Activated CD4-positive, alpha-beta T cell treated with anti-CD3 and anti-CD28 coated beads, Interleukin-2, amount 50 U/mL, for 1 hour (primary cell): ENCODE measurements at regions not wholly inside any gene's neighbourhood (a gene's known extent, or its start where the extent isn't known, plus 50 kb on each side); places are given as distances from the start of the nearest gene placed in this dataset.

Experiments
- DNase-seq: peaks from one replicate; pipeline ENCODE4 v3.0.0-alpha.2; 2020

- no peak for DNase-seq
Observed at GRCh38 chr3:24853685-24854490, 359.2 kb upstream of the THRB start.

DNA sequence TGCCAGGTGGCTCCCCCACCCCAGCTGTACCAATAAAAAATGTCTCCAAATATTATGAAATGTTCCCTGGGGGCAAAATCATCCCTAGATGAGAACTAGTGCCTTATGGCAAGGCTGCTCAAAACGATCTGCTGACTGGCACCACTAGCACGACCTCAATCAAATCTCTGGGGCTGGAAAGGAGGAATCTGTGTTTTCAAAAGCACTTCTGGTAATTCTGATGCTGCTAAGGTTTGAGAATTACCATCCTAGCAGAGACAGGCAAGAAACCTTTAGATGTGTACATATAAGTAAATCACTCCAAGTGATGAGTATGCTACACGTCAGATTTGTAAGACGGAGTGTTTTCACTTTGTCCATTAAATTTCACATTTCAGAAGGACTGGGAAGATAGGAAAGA lies 360.1 kb upstream of the THRB start:
- DNase-seq, result no peak

DNA sequence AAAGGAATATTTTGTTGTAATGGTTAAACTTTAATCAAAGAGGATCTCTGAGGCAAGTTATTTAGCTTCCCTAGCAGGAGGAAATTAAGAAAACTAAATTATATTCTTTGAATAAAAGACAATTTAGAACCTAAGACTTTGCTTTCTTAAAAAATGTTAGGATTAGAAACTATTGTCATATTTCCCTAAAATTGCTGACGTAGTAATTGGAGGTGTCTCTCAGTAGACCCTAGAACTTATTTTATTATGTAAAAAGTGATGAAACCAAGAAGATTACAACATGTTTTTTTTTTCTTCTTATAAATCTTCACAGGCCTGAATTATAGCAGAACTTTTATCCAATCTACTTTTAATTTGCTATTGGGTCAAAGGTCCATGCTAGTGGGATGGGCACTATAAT lies 363.3 kb upstream of the THRB start:
- DNase-seq, result no peak

- DNase-seq, result no peak
Observed at GRCh38 chr3:24863215-24863614, 368.6 kb upstream of the THRB start.

- no peak for DNase-seq
Observed at GRCh38 chr3:24867783-24868182, 373.1 kb upstream of the THRB start.

- no peak for DNase-seq
Observed at GRCh38 chr3:24881239-24881638, 386.6 kb upstream of the THRB start.

- no peak for DNase-seq
Observed at GRCh38 chr3:24886501-24886900, 391.9 kb upstream of the THRB start.

GRCh38 chr3:24890012-24890411 lies 395.4 kb upstream of the THRB start:
- no peak for DNase-seq

- DNase-seq, result no peak
Observed at GRCh38 chr3:24899373-24899772, 404.7 kb upstream of the THRB start.

DNA sequence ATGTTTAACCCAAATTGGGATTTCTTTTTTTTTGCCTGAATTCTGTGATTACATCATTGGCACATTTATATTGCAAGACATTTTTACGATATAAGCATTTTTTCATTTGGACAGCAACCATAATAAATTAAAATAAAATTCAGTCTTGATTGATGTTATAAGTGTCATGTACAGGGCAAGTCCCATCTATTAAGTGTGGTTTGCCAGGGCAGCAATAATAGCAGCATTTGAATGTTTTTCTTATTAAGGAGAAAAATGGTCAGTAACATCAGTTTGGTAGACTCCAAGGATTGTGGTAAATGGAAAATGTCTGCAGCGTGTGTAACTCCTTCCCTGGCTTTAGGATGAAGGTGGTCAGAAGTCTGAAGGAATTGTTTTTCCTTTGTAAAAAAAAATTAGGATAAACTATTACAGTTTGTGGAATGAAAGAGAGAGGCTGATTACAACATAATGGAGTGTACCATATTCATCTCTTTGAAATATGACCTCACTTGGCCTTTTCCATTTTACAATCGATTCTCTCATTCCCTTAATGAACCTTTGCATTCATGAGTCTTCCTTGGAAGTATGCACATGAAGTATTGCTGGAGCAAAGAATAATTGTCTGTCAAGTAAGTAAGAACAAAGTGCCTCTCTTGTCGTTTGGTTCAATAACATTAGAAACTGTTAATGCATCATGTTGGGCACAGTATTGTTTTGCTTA lies 405.4 kb upstream of the THRB start:
- no peak for DNase-seq

- no peak for DNase-seq
Observed at GRCh38 chr3:24905266-24905665, 410.6 kb upstream of the THRB start.

- DNase-seq, result no peak
Observed at GRCh38 chr3:24907106-24907505, 412.5 kb upstream of the THRB start.

DNA sequence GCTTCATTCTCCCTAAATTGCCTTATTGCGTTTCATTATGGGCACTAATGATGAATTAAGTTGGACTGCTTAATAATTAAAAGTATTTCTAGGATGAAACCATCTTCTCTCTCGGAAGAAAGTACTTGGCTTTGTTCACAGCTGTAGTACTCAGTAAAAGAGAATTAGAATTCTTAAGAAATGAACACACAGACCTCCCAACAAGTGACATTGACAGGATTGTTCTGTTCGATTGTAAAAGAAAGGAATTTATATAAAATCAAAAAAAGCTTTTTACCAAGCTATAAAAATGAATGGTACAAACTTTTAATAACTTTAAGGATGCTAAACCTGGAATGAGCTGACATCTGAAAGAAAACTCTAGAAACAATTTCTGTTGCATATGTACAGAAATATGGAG lies 416.4 kb upstream of the THRB start:
- no peak for DNase-seq

DNA sequence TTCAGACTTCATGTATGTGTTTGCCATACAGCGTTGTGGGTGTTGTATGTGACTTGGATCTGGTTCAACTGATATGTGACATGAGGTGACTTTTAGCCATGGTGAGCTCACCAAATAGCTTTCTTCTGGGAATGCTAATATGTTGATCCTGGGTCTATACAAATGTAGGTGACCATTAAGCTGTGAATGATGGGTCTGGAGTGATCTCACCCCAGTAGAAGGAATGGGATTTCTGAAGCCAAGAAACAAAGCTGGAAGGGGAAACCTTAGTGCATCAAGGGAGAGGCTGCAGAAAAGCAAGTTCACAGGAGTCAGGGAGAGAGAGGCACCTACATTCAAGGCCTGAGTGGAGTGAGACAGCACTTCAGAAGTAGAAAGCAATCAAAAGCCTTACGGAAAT lies 421.0 kb upstream of the THRB start:
- no peak for DNase-seq

GRCh38 chr3:24917908-24918307 lies 423.3 kb upstream of the THRB start:
- DNase-seq, result no peak

GRCh38 chr3:24923570-24923969 lies 428.9 kb upstream of the THRB start:
- DNase-seq, result no peak

DNA sequence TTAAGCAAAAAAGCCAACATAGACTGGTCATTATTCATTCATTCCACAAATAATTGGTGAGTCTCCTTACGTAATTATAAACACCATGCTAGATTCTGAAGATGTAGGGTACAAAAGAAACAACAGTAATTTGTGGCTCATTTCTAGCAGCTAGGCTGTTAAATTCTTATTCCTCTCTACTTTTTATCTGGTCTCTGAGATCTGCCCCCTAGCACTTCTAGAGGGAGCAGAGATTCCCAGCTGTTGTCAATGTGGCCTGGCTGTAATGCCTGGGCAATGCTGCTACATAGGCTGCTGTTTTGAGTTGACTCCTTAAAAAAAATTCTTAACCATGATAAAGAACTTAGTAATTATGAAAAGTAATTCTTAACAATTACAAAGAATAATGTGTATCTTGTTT lies 434.9 kb upstream of the THRB start:
- DNase-seq, result no peak

DNA sequence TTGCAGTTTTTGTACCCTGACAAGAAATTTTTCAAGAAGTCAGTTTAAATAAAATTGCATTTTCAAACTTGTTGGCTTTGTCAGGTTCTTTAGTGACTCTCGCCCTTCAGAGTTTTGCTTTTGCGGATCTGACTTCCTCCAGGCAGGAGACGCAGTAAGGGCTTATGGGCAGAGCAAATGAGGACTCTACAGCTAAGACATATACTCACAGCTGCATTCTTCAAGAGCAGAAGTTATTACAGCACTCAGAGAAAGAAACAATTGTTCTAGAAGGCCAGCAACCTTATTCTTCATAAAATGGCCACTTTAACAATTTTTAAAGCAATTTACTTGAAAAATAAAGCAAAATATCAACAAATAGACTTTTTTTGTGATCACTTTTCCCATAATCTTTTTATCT lies 438.8 kb upstream of the THRB start:
- DNase-seq, result no peak

DNA sequence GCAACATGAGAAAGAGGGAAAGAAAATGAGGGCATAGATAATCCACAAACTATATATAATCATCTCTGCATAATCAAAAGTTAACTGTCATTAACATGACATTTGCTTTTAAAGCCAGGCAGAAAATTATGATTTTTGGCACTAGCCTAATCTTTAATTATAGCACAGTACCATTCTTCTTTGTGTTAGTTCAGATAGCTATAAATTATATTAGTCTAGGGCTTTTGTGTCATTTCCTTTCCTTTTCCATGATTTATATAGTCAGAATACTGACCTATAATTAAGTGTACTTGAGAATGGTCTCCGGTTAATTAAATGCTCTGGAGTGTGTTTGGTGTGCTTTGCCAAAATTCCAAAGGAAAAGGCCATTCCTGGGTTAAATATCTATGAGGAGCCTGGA lies 441.9 kb upstream of the THRB start:
- DNase-seq, result no peak

DNA sequence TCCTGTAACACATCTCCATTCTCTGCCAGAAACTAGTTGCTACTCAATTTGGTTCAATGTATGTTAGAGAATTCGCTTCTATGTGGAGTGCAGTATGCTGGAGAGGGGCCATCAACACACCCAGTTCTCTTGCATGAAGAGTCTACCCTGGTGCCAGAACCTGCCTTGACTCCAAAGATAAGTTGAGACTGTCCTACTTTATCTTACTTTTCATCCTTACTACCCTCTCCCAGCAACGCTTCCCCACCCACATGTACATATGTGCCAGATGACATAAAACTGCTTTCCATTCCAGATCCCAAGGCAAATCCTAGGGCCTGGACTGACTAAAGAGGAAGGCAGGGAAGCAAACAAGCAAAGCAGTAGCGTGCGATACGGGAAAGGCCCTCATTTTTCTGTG lies 442.6 kb upstream of the THRB start:
- DNase-seq, result no peak

GRCh38 chr3:24937780-24938179 lies 443.1 kb upstream of the THRB start:
- no peak for DNase-seq

- DNase-seq, result no peak
Observed at GRCh38 chr3:24943961-24944360, 449.3 kb upstream of the THRB start.

DNA sequence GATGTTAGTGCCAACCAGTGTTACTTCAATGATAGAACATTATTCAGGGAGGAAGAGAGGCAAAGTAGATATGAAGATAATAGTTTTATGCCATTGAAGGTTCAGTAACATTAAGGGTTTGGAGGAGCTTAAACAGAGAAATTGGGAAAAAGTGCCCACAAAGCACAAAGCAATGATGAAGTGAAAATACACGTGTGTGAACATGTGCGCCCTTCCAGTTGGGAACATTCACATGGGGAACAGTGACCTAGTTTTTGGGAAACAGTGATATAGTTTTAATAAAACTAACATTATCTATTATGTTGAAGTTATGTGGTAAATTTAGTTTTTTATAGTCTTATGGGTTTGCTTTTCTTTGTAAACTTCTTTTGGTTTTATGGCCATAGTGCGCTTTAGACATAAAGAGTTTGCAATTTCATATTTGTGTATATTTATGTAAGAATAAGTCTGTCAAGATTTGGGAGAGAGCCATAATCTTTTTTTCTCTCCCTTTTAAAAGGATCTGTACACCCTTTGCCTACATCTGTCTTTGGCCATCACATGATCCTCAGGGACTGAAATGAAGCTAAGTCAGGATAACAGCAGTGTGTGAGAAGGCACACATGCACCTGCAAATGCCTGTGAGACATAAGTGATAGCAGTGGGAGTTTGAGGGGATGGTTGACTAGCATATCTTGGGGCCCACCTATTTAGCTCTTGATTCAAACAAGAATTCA lies 450.3 kb upstream of the THRB start:
- DNase-seq, result no peak

- no peak for DNase-seq
Observed at GRCh38 chr3:24945563-24945962, 450.9 kb upstream of the THRB start.
